Astrocyte of the spinal cord (primary cell): ENCODE measurements at regions not wholly inside any gene's neighbourhood (a gene's known extent, or its start where the extent isn't known, plus 50 kb on each side); places are given as distances from the start of the nearest gene placed in this dataset.
A peak's percentile ranks its signal among the peaks of the same experiment; 100 is the strongest.

ENCODE experiments used
- DNase-seq: peaks from one replicate; pipeline ENCODE4 v3.0.0; 2011; ENCODE audit warnings: low read depth, low spot score
- H3K4me3 ChIP-seq: 2 replicates; pipeline ENCODE4 v1.5.1; 2011; ENCODE audit warnings: low read depth, mild to moderate bottlenecking, low read length, moderate library complexity
- in situ Hi-C: cut with HindIII; loops from 2 replicates; pipeline ENCODE4 v1.10.0; 2017; ENCODE audit warnings: low sequenced_read_pairs
- TF ChIP-seq, protein P1 (sequence below): IDR thresholded peaks from 2 replicates; pipeline ENCODE4 v1.5.1; 2012; ENCODE audit warnings: low read depth, mild to moderate bottlenecking, low read length, inconsistent platforms

DNA sequence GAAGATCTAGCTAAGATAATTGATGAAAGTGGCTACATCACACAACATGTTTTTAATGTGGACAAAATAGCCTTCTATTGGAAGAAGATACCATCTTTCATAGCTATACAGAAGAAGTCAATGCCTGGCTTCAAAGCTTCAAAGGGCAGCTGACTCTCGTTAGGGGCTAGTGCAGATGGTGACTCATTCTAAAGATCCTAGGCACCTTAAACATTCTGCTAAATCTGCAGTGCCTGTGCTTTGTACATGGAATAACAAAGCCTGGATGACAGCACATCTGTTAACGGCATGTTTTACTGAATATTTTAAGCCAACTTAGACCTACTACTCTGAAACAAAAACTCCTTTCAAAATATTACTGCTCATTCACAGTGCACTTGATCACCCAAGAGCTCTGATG is 65.6 kb upstream of the USP24 start:
- no peak for DNase-seq
- in situ Hi-C loops, result no loop called here
- TF ChIP-seq, protein P1, sequence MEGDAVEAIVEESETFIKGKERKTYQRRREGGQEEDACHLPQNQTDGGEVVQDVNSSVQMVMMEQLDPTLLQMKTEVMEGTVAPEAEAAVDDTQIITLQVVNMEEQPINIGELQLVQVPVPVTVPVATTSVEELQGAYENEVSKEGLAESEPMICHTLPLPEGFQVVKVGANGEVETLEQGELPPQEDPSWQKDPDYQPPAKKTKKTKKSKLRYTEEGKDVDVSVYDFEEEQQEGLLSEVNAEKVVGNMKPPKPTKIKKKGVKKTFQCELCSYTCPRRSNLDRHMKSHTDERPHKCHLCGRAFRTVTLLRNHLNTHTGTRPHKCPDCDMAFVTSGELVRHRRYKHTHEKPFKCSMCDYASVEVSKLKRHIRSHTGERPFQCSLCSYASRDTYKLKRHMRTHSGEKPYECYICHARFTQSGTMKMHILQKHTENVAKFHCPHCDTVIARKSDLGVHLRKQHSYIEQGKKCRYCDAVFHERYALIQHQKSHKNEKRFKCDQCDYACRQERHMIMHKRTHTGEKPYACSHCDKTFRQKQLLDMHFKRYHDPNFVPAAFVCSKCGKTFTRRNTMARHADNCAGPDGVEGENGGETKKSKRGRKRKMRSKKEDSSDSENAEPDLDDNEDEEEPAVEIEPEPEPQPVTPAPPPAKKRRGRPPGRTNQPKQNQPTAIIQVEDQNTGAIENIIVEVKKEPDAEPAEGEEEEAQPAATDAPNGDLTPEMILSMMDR, result no peak

DNA sequence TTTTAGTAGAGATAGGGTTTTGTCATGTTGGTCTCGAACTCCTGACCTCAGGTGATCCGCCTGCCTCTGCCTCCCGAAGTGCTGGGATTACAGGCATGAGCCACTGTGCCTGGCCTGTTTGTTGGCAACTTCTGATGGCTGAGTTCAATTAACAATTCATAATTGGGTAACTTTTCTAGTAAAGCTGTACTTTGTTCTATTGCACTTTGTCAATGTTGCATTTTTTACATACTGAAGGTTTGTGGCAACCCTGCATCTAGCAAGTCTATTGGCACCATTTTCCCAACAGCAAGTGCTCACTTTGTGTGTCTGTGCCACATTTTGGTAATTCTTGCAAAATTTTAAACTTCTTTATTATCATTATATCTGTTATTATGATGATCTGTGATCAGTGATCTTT is 64.5 kb upstream of the USP24 start:
- no peak overlapping the region for H3K4me3 ChIP-seq
- TF ChIP-seq, protein P1, result no peak
- in situ Hi-C loops, result no loop called here
- no peak for DNase-seq

More for the DNA sequence above, 65.6 kb upstream of the USP24 start:
- H3K4me3 ChIP-seq, result no peak overlapping the region

GRCh38 chr1:55278378-55278777 is 63.2 kb upstream of the USP24 start:
- TF ChIP-seq, protein P1, result no peak
- no peak for DNase-seq
- in situ Hi-C loops, result no loop called here
- H3K4me3 ChIP-seq, result no peak overlapping the region

GRCh38 chr1:55277377-55278130 is 62.4 kb upstream of the USP24 start:
- in situ Hi-C loops, result no loop called here
- no peak overlapping the region for H3K4me3 ChIP-seq
- TF ChIP-seq, protein P1, result peak; percentile 84
- DNase-seq, result peak; percentile 77

- H3K4me3 ChIP-seq, result no peak overlapping the region
- in situ Hi-C loops, result no loop called here
- TF ChIP-seq, protein P1, result no peak
- DNase-seq, result no peak
Measured at GRCh38 chr1:55276671-55277376, 61.7 kb upstream of the USP24 start.

- in situ Hi-C loops, result no loop called here
- no peak overlapping the region for H3K4me3 ChIP-seq
- TF ChIP-seq, protein P1, result no peak
- no peak for DNase-seq
Measured at GRCh38 chr1:55275941-55276341, 60.8 kb upstream of the USP24 start.
